Keratinocyte (primary cell): ENCODE measurements at regions not wholly inside any gene's neighbourhood (a gene's known extent, or its start where the extent isn't known, plus 50 kb on each side); places are given as distances from the start of the nearest gene placed in this dataset.

ENCODE experiments used
- CTCF ChIP-seq, 3 experiments: IDR thresholded peaks in 1 of 3; conservative IDR thresholded peaks in 1 of 3; optimal IDR thresholded peaks in 1 of 3; 2 replicates in 2 of 3; 3 replicates in 1 of 3; pipeline versions ENCODE3 to v1.5.1; 2011; ENCODE audit warnings: low read length in 3 of 3, mild to moderate bottlenecking in 3 of 3, moderate library complexity in 2 of 3, control low read depth in 1 of 3, inconsistent platforms in 1 of 3; ENCODE audit not compliant: insufficient read depth in 2 of 3; ENCODE audit errors: extremely low read depth in 1 of 3
- EZH2 ChIP-seq: IDR thresholded peaks from one replicate; pipeline ENCODE4 v1.6.1; 2012; ENCODE audit warnings: inconsistent platforms, mild to moderate bottlenecking, low read length, moderate library complexity

GRCh38 chr16:72467157-72467759 is 295.3 kb upstream of the PMFBP1 start:
- no peak for TF ChIP-seq EZH2
- TF ChIP-seq CTCF (optimal IDR thresholded peaks at IDR 0.05 in 1 of 3, IDR thresholded peaks at IDR 0.05 in 1 of 3, conservative IDR thresholded peaks at IDR 0.05 in 1 of 3; ENCODE audit: extremely low read depth in 1 of 3, insufficient read depth in 2 of 3, low read length in 3 of 3), result peak; percentile 42 to 67 (median 54)
